ENCODE measurements at regions not wholly inside any gene's neighbourhood (a gene's known extent, or its start where the extent isn't known, plus 50 kb on each side); places are given as distances from the start of the nearest gene placed in this dataset.

- TF ChIP-seq CTCF (conservative IDR thresholded peaks at IDR 0.05; ENCODE audit: low read depth, low read length) (no peak), CEBPB (IDR thresholded peaks at IDR 0.05; ENCODE audit: low read depth, low read length) (peak; percentile 63), SMC3 (IDR thresholded peaks at IDR 0.05; ENCODE audit: low read depth, low read length) (no peak), POLR2A (IDR thresholded peaks at IDR 0.05; ENCODE audit: low read depth, low read length) (no peak)
These were observed 245.6 kb downstream of the ANAPC1 start for GRCh38 chr2:111638274-111638877.
